T-helper 2 cell treated with Interferon-gamma antibody and Interleukin-4, amounts not matched to agents 100 ng/mL and 5 ng/mL, for 36 hours (primary cell): ENCODE measurements at regions not wholly inside any gene's neighbourhood (a gene's known extent, or its start where the extent isn't known, plus 50 kb on each side); places are given as distances from the start of the nearest gene placed in this dataset.

Experiments
- intact Hi-C: fragments of 100-400 bp; cut with micrococcal nuclease; formaldehyde crosslinking; loops from one replicate; pipeline ENCODE4 v1.15.1; 2023

- intact Hi-C loops, result no loop called here
These were observed 190.6 kb upstream of the RAB4A start for GRCh38 chr1:229080361-229080760.

- intact Hi-C loops, result no loop called here
These were observed 185.6 kb upstream of the RAB4A start for GRCh38 chr1:229085291-229085690.

- intact Hi-C loops, result no loop called here
These were observed 184.8 kb upstream of the RAB4A start for GRCh38 chr1:229086091-229086490.

GRCh38 chr1:229086686-229087085, 184.2 kb upstream of the RAB4A start:
- intact Hi-C loops, result no loop called here

GRCh38 chr1:229087339-229087738, 183.6 kb upstream of the RAB4A start:
- intact Hi-C loops, result no loop called here

- intact Hi-C loops, result no loop called here
These were observed 183.0 kb upstream of the RAB4A start for GRCh38 chr1:229087906-229088305.

GRCh38 chr1:229088711-229089110, 182.2 kb upstream of the RAB4A start:
- intact Hi-C loops, result no loop called here

- intact Hi-C loops, result no loop called here
These were observed 181.2 kb upstream of the RAB4A start for GRCh38 chr1:229089586-229090208.

- intact Hi-C loops, result no loop called here
These were observed 179.2 kb upstream of the RAB4A start for GRCh38 chr1:229091721-229092136.

- intact Hi-C loops, result no loop called here
These were observed 178.3 kb upstream of the RAB4A start for GRCh38 chr1:229092377-229093237.

- intact Hi-C loops, result no loop called here
These were observed 177.7 kb upstream of the RAB4A start for GRCh38 chr1:229093238-229093540.

- intact Hi-C loops, result no loop called here
These were observed 177.1 kb upstream of the RAB4A start for GRCh38 chr1:229093609-229094336.

- intact Hi-C loops, result no loop called here
These were observed 176.2 kb upstream of the RAB4A start for GRCh38 chr1:229094476-229095311.

GRCh38 chr1:229095325-229095724, 175.6 kb upstream of the RAB4A start:
- intact Hi-C loops, result no loop called here

- intact Hi-C loops, result no loop called here
These were observed 173.6 kb upstream of the RAB4A start for GRCh38 chr1:229097356-229097755.

GRCh38 chr1:229098361-229098760, 172.6 kb upstream of the RAB4A start:
- intact Hi-C loops, result no loop called here

GRCh38 chr1:229098903-229099578, 171.9 kb upstream of the RAB4A start:
- intact Hi-C loops, result no loop called here

GRCh38 chr1:229101011-229101871, 169.7 kb upstream of the RAB4A start:
- intact Hi-C loops, result no loop called here

GRCh38 chr1:229102741-229103391, 168.0 kb upstream of the RAB4A start:
- intact Hi-C loops, result no loop called here
